AG04450 (cell line): ENCODE measurements at regions not wholly inside any gene's neighbourhood (a gene's known extent, or its start where the extent isn't known, plus 50 kb on each side); places are given as distances from the start of the nearest gene placed in this dataset.

Source experiments
- CTCF ChIA-PET: fragments of 300-600, 350-600 bp; formaldehyde crosslinking; extraction: SDS; loops from one replicate; lab custom pipeline; 2022; ENCODE audit warnings: antibody characterized with exemption, inconsistent platforms; lab: Charles Lee
- POLR2A ChIA-PET: fragments of 350-600 bp; formaldehyde crosslinking; extraction: SDS; loops from one replicate; lab custom pipeline; 2021; ENCODE audit warnings: antibody characterized with exemption, inconsistent platforms; lab: Yijun Ruan, JAX
- DNase-seq: peaks from one replicate; pipeline ENCODE4 v3.0.0-alpha.2; 2011; ENCODE audit warnings: low read depth, low spot score
- H3K27ac ChIP-seq: one replicate; pipeline ENCODE4 v1.5.1; 2012; ENCODE audit warnings: low read depth, low read length, control low read depth
- H3K27me3 ChIP-seq: one replicate; pipeline ENCODE4 v1.6.0; 2012; ENCODE audit warnings: low read length; ENCODE audit not compliant: control insufficient read depth, insufficient read depth
- H3K4me3 ChIP-seq: 2 replicates; pipeline ENCODE4 v1.5.1; 2011; ENCODE audit warnings: mild to moderate bottlenecking, low read depth, low read length, control low read depth
- H3K9me3 ChIP-seq: 2 replicates; pipeline ENCODE4 v1.5.1; 2012; ENCODE audit warnings: low read length; ENCODE audit not compliant: control insufficient read depth, insufficient read depth
- TF ChIP-seq, protein P1 (sequence below): IDR thresholded peaks from 2 replicates; pipeline ENCODE4 v1.5.1; 2011; ENCODE audit warnings: low read depth, low read length, control low read depth, inconsistent platforms

- Histone ChIP-seq H3K27ac (no peak overlapping the region), H3K9me3 (peaks cover 5% of the 10 kb centered on the region; the same call in 1 of the 2 replicates), H3K27me3 (no peaks in the 10 kb centered on the region), H3K4me3 (no peak overlapping the region)
- ChIA-PET CTCF (no interaction called here), POLR2A (interaction anchor here (1.9 kb wide), 1 partner anchor 230 kb away, joined by 6 read pairs; the partner anchor contains the start of gene TBX3)
- TF ChIP-seq, protein P1, sequence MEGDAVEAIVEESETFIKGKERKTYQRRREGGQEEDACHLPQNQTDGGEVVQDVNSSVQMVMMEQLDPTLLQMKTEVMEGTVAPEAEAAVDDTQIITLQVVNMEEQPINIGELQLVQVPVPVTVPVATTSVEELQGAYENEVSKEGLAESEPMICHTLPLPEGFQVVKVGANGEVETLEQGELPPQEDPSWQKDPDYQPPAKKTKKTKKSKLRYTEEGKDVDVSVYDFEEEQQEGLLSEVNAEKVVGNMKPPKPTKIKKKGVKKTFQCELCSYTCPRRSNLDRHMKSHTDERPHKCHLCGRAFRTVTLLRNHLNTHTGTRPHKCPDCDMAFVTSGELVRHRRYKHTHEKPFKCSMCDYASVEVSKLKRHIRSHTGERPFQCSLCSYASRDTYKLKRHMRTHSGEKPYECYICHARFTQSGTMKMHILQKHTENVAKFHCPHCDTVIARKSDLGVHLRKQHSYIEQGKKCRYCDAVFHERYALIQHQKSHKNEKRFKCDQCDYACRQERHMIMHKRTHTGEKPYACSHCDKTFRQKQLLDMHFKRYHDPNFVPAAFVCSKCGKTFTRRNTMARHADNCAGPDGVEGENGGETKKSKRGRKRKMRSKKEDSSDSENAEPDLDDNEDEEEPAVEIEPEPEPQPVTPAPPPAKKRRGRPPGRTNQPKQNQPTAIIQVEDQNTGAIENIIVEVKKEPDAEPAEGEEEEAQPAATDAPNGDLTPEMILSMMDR, result no peak
- no peak for DNase-seq
Observed at GRCh38 chr12:114913871-114914801, 230.2 kb upstream of the TBX3 start.

GRCh38 chr12:114912811-114913210, 228.8 kb upstream of the TBX3 start:
- ChIA-PET CTCF (no interaction called here), POLR2A (no interaction called here)
- Histone ChIP-seq H3K27me3 (no peaks in the 10 kb centered on the region), H3K27ac (no peak overlapping the region), H3K9me3 (peaks cover under 1% of the 10 kb centered on the region; the same call in 1 of the 2 replicates), H3K4me3 (no peak overlapping the region)
- no peak for DNase-seq
- TF ChIP-seq, protein P1, result no peak

- no peak overlapping the region for H3K27ac ChIP-seq
- TF ChIP-seq, protein P1, result no peak
- no peak for DNase-seq
- H3K9me3 ChIP-seq, result no peaks in the 10 kb centered on the region
- CTCF ChIA-PET, result no interaction called here
- POLR2A ChIA-PET, result no interaction called here
- no peak overlapping the region for H3K4me3 ChIP-seq
- no peaks in the 10 kb centered on the region for H3K27me3 ChIP-seq
Observed at GRCh38 chr12:114911196-114911595, 227.2 kb upstream of the TBX3 start.

DNA sequence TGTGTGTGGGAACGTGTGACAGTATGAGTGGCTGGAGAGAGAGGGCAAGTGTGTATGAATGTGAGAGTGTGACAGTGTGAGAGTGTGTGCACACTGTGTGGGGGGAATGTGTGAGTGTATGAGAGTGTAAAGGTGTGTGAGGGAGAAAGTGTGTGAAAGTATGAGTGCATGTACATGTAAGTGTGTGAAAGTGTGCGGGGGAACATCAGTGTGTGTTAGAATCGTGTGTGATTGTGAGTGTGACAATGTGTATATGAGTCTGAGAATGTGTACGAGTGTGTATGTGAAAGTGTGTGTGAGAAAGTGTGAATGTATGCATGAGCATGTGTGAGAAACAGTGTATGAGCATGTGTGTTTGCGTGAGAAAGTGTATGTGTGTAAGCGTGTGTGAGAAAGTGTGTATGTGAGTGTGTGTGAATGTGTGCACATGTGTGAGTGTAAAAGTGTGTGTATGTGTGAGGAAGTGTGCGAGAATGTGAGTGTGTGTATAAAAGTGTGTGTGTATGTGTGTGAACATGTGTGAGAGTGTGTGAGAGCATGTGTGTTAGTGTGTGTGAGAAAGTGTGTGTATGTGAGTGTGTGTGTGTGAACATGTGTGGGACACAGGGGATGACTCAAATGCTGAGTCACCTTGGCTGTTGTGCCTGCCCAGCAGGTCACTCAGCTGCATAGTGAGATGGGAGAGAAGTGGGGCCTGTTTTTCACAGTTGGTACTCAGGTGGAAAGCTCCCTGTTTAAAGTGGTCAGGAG, 220.5 kb upstream of the TBX3 start:
- TF ChIP-seq, protein P1, result no peak
- ChIA-PET POLR2A (interaction anchor here (1.2 kb wide), 1 partner anchor 220 kb away, joined by 3 read pairs; no protein-coding TSS in a partner anchor), CTCF (no interaction called here)
- Histone ChIP-seq H3K9me3 (no peaks in the 10 kb centered on the region), H3K4me3 (no peak overlapping the region), H3K27ac (no peak overlapping the region), H3K27me3 (no peaks in the 10 kb centered on the region)
- DNase-seq, result no peak
